Adrenal gland (tissue), 5 donors: ENCODE measurements at regions not wholly inside any gene's neighbourhood (a gene's known extent, or its start where the extent isn't known, plus 50 kb on each side); places are given as distances from the start of the nearest gene placed in this dataset.

ENCODE experiments used
- POLR2A ChIP-seq, 2 donors: fragments of 450-650 bp; IDR thresholded peaks; one replicate each; pipeline ENCODE4 v1.6.1; 2017; ENCODE audit warnings: antibody characterized with exemption in 2 of 2, mild to moderate bottlenecking in 2 of 2, moderate library complexity in 1 of 2
- TF ChIP-seq, protein P1 (sequence below), 6 experiments: fragments of 450-650 bp in 4 of 6; fragments of 200-600 bp in 2 of 6; sonication (generic) in 1 of 6; IDR thresholded peaks; 1 replicate in 5 of 6; 2 replicates in 1 of 6; pipeline versions ENCODE4 v1.5.1 to v1.8.0; 2016 to 2021; ENCODE audit warnings: antibody characterized with exemption in 6 of 6, mild to moderate bottlenecking in 2 of 6, moderate library complexity in 1 of 6
- donor health status: DM: no; HTN: no; CAD: no.

DNA sequence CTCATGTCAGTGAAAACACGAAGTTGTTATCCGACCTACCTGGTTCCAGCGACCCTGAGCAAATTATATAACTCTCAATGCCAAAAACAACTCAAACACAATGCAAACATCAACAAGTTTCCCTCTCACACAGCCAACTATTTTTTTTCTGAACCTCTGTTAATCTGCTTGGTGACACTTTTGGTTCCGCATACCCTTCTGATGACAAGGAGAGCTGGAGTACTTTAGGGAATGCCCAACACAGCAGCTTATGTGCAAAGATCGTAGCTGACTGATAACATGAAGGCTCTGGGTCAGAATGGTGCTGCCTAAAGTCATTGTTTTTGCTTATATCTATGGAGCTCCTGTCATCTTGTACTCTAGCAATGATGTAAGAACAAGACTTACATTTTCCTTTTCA lies 72.7 kb upstream of the CCDC68 start:
- TF ChIP-seq, protein P1, sequence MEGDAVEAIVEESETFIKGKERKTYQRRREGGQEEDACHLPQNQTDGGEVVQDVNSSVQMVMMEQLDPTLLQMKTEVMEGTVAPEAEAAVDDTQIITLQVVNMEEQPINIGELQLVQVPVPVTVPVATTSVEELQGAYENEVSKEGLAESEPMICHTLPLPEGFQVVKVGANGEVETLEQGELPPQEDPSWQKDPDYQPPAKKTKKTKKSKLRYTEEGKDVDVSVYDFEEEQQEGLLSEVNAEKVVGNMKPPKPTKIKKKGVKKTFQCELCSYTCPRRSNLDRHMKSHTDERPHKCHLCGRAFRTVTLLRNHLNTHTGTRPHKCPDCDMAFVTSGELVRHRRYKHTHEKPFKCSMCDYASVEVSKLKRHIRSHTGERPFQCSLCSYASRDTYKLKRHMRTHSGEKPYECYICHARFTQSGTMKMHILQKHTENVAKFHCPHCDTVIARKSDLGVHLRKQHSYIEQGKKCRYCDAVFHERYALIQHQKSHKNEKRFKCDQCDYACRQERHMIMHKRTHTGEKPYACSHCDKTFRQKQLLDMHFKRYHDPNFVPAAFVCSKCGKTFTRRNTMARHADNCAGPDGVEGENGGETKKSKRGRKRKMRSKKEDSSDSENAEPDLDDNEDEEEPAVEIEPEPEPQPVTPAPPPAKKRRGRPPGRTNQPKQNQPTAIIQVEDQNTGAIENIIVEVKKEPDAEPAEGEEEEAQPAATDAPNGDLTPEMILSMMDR (IDR thresholded peaks at IDR 0.05) = no peak
- TF ChIP-seq POLR2A (IDR thresholded peaks at IDR 0.05) = no peak
